Amniotic epithelial cell (primary cell): ENCODE measurements at regions not wholly inside any gene's neighbourhood (a gene's known extent, or its start where the extent isn't known, plus 50 kb on each side); places are given as distances from the start of the nearest gene placed in this dataset.
A peak's percentile ranks its signal among the peaks of the same experiment; 100 is the strongest.

ENCODE experiments used
- DNase-seq: peaks from one replicate; pipeline ENCODE4 v3.0.0-alpha.2; 2010; ENCODE audit warnings: low read depth

- peak; percentile 97 for DNase-seq
Observed at GRCh38 chr18:75489493-75490190, 62.1 kb upstream of the SMIM21 start.

- DNase-seq: peak; percentile 49
Observed at GRCh38 chr18:75483662-75484061, 56.2 kb upstream of the SMIM21 start.

- peak; percentile 84 for DNase-seq
Observed at GRCh38 chr18:75482880-75483279, 55.4 kb upstream of the SMIM21 start.

- DNase-seq: no peak
Observed at GRCh38 chr18:75480487-75480886, 53.0 kb upstream of the SMIM21 start.

GRCh38 chr18:75478996-75479880 lies 51.7 kb upstream of the SMIM21 start:
- DNase-seq: peak; percentile 71

GRCh38 chr18:75477900-75478299 lies 50.4 kb upstream of the SMIM21 start:
- DNase-seq: peak; percentile 41
